Mesodermal cell (in vitro differentiated cells): ENCODE measurements at regions not wholly inside any gene's neighbourhood (a gene's known extent, or its start where the extent isn't known, plus 50 kb on each side); places are given as distances from the start of the nearest gene placed in this dataset.

Source experiments
- H3K27ac ChIP-seq: 2 replicates; pipeline ENCODE4 v1.7.0; 2013; ENCODE audit warnings: mild to moderate bottlenecking, low read depth, low read length, moderate library complexity; ENCODE audit not compliant: severe bottlenecking
- H3K36me3 ChIP-seq: 2 replicates; pipeline ENCODE4 v1.7.1; 2013; ENCODE audit warnings: mild to moderate bottlenecking, low read length, moderate library complexity; ENCODE audit not compliant: control insufficient read depth, insufficient read depth
- H3K4me1 ChIP-seq: one replicate; pipeline ENCODE4 v1.7.1; 2013; ENCODE audit warnings: mild to moderate bottlenecking, low read length; ENCODE audit not compliant: insufficient read depth, control insufficient read depth, poor library complexity, severe bottlenecking
- H3K4me3 ChIP-seq: 2 replicates; pipeline ENCODE4 v1.7.0; 2013; ENCODE audit warnings: low read length, control low read depth, mild to moderate bottlenecking; ENCODE audit not compliant: insufficient read depth, poor library complexity, severe bottlenecking; ENCODE audit errors: extremely low read depth
- H3K9me3 ChIP-seq: 2 replicates; pipeline ENCODE4 v1.7.1; 2013; ENCODE audit warnings: mild to moderate bottlenecking, low read length, moderate library complexity; ENCODE audit not compliant: control insufficient read depth
- WGBS, 2 experiments: methylation state at CpG; one replicate each; pipeline ENCODE4 v1.1.5; 2013; ENCODE audit warnings: missing lambda C conversion rate in 2 of 2; ENCODE audit not compliant: insufficient coverage in 2 of 2; 5-methylcytosine and 5-hydroxymethylcytosine counted together

DNA sequence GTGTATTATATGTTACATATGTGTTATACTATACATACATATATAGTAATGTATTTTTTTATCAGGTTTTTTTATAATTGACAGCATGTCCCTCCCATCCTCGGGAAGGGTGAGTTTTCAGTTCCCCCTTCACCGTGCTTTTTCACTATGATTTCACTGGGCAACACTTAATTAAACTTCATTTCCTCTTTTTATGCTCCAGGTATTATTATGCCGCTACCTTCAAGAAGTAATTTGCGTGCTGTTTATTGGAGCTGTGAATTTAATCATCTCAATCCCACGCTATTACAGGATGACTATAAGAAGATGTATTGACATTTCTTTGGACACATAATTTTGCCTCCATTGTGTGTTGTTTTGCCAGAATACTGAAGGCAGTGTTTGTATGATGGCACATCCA, 228.6 kb downstream of the SAMD5 start:
- no peak overlapping the region for H3K27ac ChIP-seq
- no CpG with 5 or more reads among the region's 5 CpGs for whole genome bisulfite sequencing, 2 experiments

GRCh38 chr6:147738099-147738498, 229.6 kb downstream of the SAMD5 start:
- Histone ChIP-seq H3K36me3 (no peaks in the 10 kb centered on the region), H3K27ac (no peak overlapping the region), H3K9me3 (no peaks in the 10 kb centered on the region), H3K4me3 (no peak overlapping the region), H3K4me1 (no peaks in the 10 kb centered on the region)
- WGBS, 2 experiments = 96 to 97% methylated on average over 7 of the region's 8 CpGs

More for the DNA sequence above, 228.6 kb downstream of the SAMD5 start:
- no peak overlapping the region for H3K4me3 ChIP-seq
- no peaks in the 10 kb centered on the region for H3K36me3 ChIP-seq
- H3K9me3 ChIP-seq = no peaks in the 10 kb centered on the region
- no peaks in the 10 kb centered on the region for H3K4me1 ChIP-seq

DNA sequence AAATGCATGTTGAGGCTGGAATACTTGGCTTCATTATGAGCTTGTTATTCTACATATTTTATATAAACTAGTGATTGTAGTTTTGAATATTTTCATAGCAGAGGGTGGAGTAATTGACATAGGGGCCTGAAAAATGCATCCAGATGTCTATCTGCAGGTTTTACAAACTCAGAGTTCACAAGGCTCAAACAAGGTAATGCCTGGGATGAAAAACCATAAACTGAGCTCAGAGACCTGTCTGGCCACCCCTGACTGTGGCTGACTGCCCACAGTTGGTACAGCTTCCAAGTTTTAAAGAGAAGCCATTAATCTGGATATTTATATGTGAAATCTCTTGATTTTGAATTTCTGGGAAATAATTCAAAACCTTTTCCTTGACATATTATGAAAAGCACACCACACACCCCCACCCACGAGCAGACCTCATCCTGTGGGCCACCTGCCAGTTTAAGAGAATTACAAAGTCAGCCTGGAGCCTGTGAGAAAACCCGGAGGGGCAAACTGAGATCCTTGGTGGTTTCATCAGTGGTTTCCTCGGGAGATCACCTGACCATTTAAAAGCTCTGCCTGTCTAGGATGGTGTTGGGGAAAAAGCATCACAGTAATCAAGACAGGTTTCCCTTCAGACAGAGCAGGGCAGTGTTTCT, 230.1 kb downstream of the SAMD5 start:
- Histone ChIP-seq H3K4me3 (no peak overlapping the region), H3K36me3 (no peaks in the 10 kb centered on the region), H3K4me1 (no peaks in the 10 kb centered on the region), H3K9me3 (no peaks in the 10 kb centered on the region), H3K27ac (no peak overlapping the region)
- WGBS, 2 experiments = 56 to 83% methylated on average over 3 of the region's 3 CpGs

GRCh38 chr6:147740326-147740725, 231.8 kb downstream of the SAMD5 start:
- no peak overlapping the region for H3K4me3 ChIP-seq
- no peak overlapping the region for H3K27ac ChIP-seq
- no peaks in the 10 kb centered on the region for H3K36me3 ChIP-seq
- H3K4me1 ChIP-seq = no peaks in the 10 kb centered on the region
- WGBS, 2 experiments = 100% methylated on average over 1 to 2 of the region's 3 CpGs
- no peaks in the 10 kb centered on the region for H3K9me3 ChIP-seq

DNA sequence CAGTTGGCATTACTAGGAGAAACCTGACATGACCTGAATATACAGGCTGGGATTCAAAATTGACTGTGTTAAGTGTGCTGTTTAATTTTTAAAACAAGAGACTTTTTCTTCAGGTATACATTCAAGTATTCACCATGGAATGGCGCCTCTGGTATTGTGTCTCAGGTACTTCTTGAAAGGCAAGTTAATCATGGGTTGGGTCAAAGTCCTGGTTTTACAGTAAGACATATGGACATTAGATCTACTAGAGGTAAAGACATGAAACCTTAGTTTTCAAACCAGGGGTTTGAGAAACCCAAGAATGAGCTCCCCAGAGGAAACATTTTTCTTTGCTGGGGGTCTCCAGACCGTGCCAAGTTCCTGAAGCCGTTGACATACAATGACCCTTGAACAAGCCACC, 232.4 kb downstream of the SAMD5 start:
- Histone ChIP-seq H3K27ac (no peak overlapping the region), H3K36me3 (no peaks in the 10 kb centered on the region), H3K4me3 (no peak overlapping the region), H3K9me3 (no peaks in the 10 kb centered on the region), H3K4me1 (no peaks in the 10 kb centered on the region)
- 50% methylated on average over 2 of the region's 3 CpGs; no CpG with 5 or more reads in 1 of the 2 experiments for WGBS, 2 experiments

DNA sequence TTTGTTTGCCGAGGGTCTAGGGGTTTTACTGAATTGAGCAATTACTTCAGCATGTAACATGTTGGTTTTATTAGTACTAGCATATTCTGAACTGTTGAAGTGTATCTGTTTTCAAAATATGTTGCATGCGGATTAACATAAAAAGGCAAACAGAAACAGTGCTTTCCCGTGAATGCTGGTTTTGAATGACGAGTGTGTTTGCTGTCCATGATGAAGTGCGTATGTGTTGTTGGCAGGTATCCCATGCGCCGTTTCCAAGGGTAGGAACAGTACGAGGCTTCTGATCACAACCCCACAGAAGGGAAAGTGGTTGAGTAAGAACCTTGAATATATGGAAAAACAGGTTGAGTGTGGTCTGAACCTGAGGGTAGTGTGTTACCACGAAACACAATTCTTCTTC, 232.9 kb downstream of the SAMD5 start:
- no peak overlapping the region for H3K27ac ChIP-seq
- no peak overlapping the region for H3K4me3 ChIP-seq
- no peaks in the 10 kb centered on the region for H3K9me3 ChIP-seq
- H3K36me3 ChIP-seq = no peaks in the 10 kb centered on the region
- WGBS, 2 experiments = 88 to 100% methylated on average over 2 to 7 of the region's 9 CpGs
- no peaks in the 10 kb centered on the region for H3K4me1 ChIP-seq

- H3K36me3 ChIP-seq = no peaks in the 10 kb centered on the region
- no peak overlapping the region for H3K4me3 ChIP-seq
- no peaks in the 10 kb centered on the region for H3K4me1 ChIP-seq
- no peaks in the 10 kb centered on the region for H3K9me3 ChIP-seq
- H3K27ac ChIP-seq = no peak overlapping the region
- 95% methylated on average over 2 of the region's 3 CpGs; no CpG with 5 or more reads in 1 of the 2 experiments for WGBS, 2 experiments
Measured at GRCh38 chr6:147742440-147742839, 233.9 kb downstream of the SAMD5 start.

- H3K27ac ChIP-seq = no peak overlapping the region
- H3K4me3 ChIP-seq = no peak overlapping the region
- no peaks in the 10 kb centered on the region for H3K9me3 ChIP-seq
- no peaks in the 10 kb centered on the region for H3K4me1 ChIP-seq
- H3K36me3 ChIP-seq = no peaks in the 10 kb centered on the region
- WGBS, 2 experiments = no CpG with 5 or more reads among the region's 1 CpG
Measured at GRCh38 chr6:147744012-147744411, 235.5 kb downstream of the SAMD5 start.

DNA sequence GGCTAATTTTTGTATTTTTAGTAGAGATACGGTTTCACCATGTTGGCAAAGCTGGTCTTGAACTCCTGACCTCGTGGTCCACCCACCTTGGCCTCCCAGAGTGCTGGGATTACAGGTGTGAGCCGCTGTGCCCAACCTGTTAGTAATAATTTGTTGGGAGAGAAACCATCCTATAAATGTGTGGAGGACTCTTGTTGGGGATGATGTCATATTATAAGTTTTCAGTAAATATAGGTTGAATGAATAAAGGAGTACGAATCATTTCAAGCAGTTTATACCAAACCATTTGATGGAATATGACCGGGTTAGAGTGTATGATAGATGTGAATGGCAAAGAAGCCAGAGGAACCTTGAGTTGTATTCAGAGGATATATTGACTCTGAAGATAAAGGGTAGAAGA, 240.8 kb downstream of the SAMD5 start:
- peaks cover 3% of the 10 kb centered on the region for H3K9me3 ChIP-seq
- peaks cover 6% of the 10 kb centered on the region for H3K4me1 ChIP-seq
- H3K36me3 ChIP-seq = no peaks in the 10 kb centered on the region
- WGBS, 2 experiments = 68 to 89% methylated on average over 4 of the region's 5 CpGs
- H3K4me3 ChIP-seq = no peak overlapping the region
- H3K27ac ChIP-seq = no peak overlapping the region

GRCh38 chr6:147750413-147750812, 241.9 kb downstream of the SAMD5 start:
- Histone ChIP-seq H3K4me3 (no peak overlapping the region), H3K27ac (no peak overlapping the region), H3K36me3 (no peaks in the 10 kb centered on the region), H3K4me1 (peaks cover 6% of the 10 kb centered on the region), H3K9me3 (peaks cover 8% of the 10 kb centered on the region)
- 81 to 85% methylated on average over 3 of the region's 4 CpGs for WGBS, 2 experiments

DNA sequence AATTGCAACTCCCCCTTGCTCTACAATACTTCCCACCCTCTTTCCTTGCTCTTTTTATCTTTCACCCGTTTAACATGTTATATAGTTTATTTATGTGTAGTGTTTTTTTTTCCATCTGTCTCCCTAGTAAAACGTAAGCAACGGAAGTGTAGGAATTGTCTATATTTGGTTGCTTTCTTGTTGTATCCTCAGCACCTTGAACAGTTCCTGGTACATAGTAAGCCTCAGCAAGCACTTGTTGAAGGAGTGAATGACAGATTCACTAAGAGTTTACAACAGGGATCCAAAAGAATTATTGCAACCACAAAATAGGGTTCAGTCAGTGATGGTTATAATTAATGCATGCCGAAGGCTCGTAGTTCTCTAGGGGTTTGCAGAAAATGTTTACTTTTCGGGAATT, 242.7 kb downstream of the SAMD5 start:
- 92 to 100% methylated on average over 1 to 3 of the region's 6 CpGs for WGBS, 2 experiments
- H3K4me3 ChIP-seq = no peak overlapping the region

More for the DNA sequence above, 242.7 kb downstream of the SAMD5 start:
- Histone ChIP-seq H3K36me3 (no peaks in the 10 kb centered on the region), H3K27ac (no peak overlapping the region), H3K9me3 (peaks cover 8% of the 10 kb centered on the region), H3K4me1 (peaks cover 6% of the 10 kb centered on the region)
